ENCODE measurements at regions not wholly inside any gene's neighbourhood (a gene's known extent, or its start where the extent isn't known, plus 50 kb on each side); places are given as distances from the start of the nearest gene placed in this dataset.

- TF ChIP-seq, protein P1, sequence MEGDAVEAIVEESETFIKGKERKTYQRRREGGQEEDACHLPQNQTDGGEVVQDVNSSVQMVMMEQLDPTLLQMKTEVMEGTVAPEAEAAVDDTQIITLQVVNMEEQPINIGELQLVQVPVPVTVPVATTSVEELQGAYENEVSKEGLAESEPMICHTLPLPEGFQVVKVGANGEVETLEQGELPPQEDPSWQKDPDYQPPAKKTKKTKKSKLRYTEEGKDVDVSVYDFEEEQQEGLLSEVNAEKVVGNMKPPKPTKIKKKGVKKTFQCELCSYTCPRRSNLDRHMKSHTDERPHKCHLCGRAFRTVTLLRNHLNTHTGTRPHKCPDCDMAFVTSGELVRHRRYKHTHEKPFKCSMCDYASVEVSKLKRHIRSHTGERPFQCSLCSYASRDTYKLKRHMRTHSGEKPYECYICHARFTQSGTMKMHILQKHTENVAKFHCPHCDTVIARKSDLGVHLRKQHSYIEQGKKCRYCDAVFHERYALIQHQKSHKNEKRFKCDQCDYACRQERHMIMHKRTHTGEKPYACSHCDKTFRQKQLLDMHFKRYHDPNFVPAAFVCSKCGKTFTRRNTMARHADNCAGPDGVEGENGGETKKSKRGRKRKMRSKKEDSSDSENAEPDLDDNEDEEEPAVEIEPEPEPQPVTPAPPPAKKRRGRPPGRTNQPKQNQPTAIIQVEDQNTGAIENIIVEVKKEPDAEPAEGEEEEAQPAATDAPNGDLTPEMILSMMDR (IDR thresholded peaks at IDR 0.05), result no peak
- TF ChIP-seq POLR2A (IDR thresholded peaks at IDR 0.05), result no peak
Measured at GRCh38 chr1:194538453-194538852, 1352.0 kb upstream of the B3GALT2 start.
